A204.1 (cell line): ENCODE measurements at regions not wholly inside any gene's neighbourhood (a gene's known extent, or its start where the extent isn't known, plus 50 kb on each side); places are given as distances from the start of the nearest gene placed in this dataset.

ENCODE experiments used
- FAIRE-seq: peaks from 2 replicates; lab custom pipeline; 2012; peaks lifted over from hg19 to GRCh38; lab: Jason Lieb, UNC

GRCh38 chr9:11326231-11326630 is 713.4 kb upstream of the PTPRD start:
- no peak for FAIRE-seq

GRCh38 chr9:11328326-11328725 is 715.5 kb upstream of the PTPRD start:
- no peak for FAIRE-seq

GRCh38 chr9:11335011-11335410 is 722.2 kb upstream of the PTPRD start:
- no peak for FAIRE-seq

GRCh38 chr9:11338130-11338529 is 725.3 kb upstream of the PTPRD start:
- no peak for FAIRE-seq

GRCh38 chr9:11340654-11341053 is 727.9 kb upstream of the PTPRD start:
- no peak for FAIRE-seq

GRCh38 chr9:11347437-11347836 is 734.6 kb upstream of the PTPRD start:
- FAIRE-seq, result no peak

GRCh38 chr9:11348366-11348765 is 735.6 kb upstream of the PTPRD start:
- FAIRE-seq, result no peak

GRCh38 chr9:11349187-11349586 is 736.4 kb upstream of the PTPRD start:
- no peak for FAIRE-seq

- no peak for FAIRE-seq
Measured at GRCh38 chr9:11352612-11353011, 739.8 kb upstream of the PTPRD start.

GRCh38 chr9:11356067-11356466 is 743.3 kb upstream of the PTPRD start:
- no peak for FAIRE-seq

- no peak for FAIRE-seq
Measured at GRCh38 chr9:11366585-11367129, 753.9 kb upstream of the PTPRD start.

- FAIRE-seq, result no peak
Measured at GRCh38 chr9:11374926-11375325, 762.1 kb upstream of the PTPRD start.

GRCh38 chr9:11402621-11403020 is 789.8 kb upstream of the PTPRD start:
- FAIRE-seq, result no peak

GRCh38 chr9:11414241-11414640 is 801.4 kb upstream of the PTPRD start:
- FAIRE-seq, result no peak

GRCh38 chr9:11417782-11418181 is 805.0 kb upstream of the PTPRD start:
- no peak for FAIRE-seq

- FAIRE-seq, result no peak
Measured at GRCh38 chr9:11431490-11431889, 818.7 kb upstream of the PTPRD start.

GRCh38 chr9:11432361-11432760 is 819.6 kb upstream of the PTPRD start:
- FAIRE-seq, result no peak

GRCh38 chr9:11443631-11444030 is 830.8 kb upstream of the PTPRD start:
- no peak for FAIRE-seq

GRCh38 chr9:11457825-11458790 is 845.3 kb upstream of the PTPRD start:
- FAIRE-seq, result no peak

GRCh38 chr9:11469745-11470144 is 856.9 kb upstream of the PTPRD start:
- FAIRE-seq, result no peak

GRCh38 chr9:11471321-11471720 is 858.5 kb upstream of the PTPRD start:
- FAIRE-seq, result no peak

GRCh38 chr9:11500780-11501179 is 888.0 kb upstream of the PTPRD start:
- no peak for FAIRE-seq

GRCh38 chr9:11506980-11507379 is 894.2 kb upstream of the PTPRD start:
- FAIRE-seq, result no peak

- no peak for FAIRE-seq
Measured at GRCh38 chr9:11537566-11537965, 924.8 kb upstream of the PTPRD start.
